Caco-2 (cell line): ENCODE measurements at regions not wholly inside any gene's neighbourhood (a gene's known extent, or its start where the extent isn't known, plus 50 kb on each side); places are given as distances from the start of the nearest gene placed in this dataset.

Experiments
- BruUV-seq: library from RNA; stranded (reverse); fragments of 400-500 nt; replicated peaks from 2 replicates; lab custom pipeline; 2021; lab: Mats Ljungman, UMichigan
- CTCF ChIA-PET: fragments of 300-600 bp; sonication (Branson Sonifier 250); formaldehyde crosslinking; loops from one replicate; lab custom pipeline; 2022; ENCODE audit warnings: antibody characterized with exemption; lab: Charles Lee
- POLR2A ChIA-PET: fragments of 300-600 bp; sonication (Branson Sonifier 250); formaldehyde crosslinking; loops from one replicate; lab custom pipeline; 2022; ENCODE audit warnings: antibody characterized with exemption; lab: Charles Lee
- DNase-seq, 2 experiments: peaks; one replicate each; pipeline versions ENCODE4 v3.0.0 to v3.0.0-alpha.2; 2020 to 2022
- H3K27me3 ChIP-seq: replicated peaks from 2 replicates; pipeline ENCODE4 v1.6.0; 2011; ENCODE audit warnings: low read length; ENCODE audit not compliant: control insufficient read depth, insufficient read depth
- H3K36me3 ChIP-seq: 2 replicates; pipeline ENCODE4 v1.5.1; 2011; ENCODE audit warnings: low read length; ENCODE audit not compliant: control insufficient read depth, insufficient read depth
- H3K4me1 ChIP-seq: fragments of 250-450 bp; sonication (Bioruptor Pico); 2 replicates; pipeline ENCODE4 v1.5.1; 2020; ENCODE audit warnings: mild to moderate bottlenecking
- H3K4me3 ChIP-seq: 2 replicates; pipeline ENCODE4 v1.5.1; 2011; ENCODE audit warnings: low read depth, mild to moderate bottlenecking, control low read depth, low read length
- H3K9me3 ChIP-seq: fragments of 250-450 bp; sonication (Bioruptor Pico); 2 replicates; pipeline ENCODE4 v1.5.1; 2020; ENCODE audit warnings: mild to moderate bottlenecking, moderate library complexity
- H3K27ac Mint-ChIP-seq: one replicate; pipeline ENCODE4 v1.8.0; 2022; ENCODE audit warnings: mixed read lengths; ENCODE audit not compliant: unreplicated experiment
- H3K27me3 Mint-ChIP-seq: one replicate; pipeline ENCODE4 v1.8.0; 2022; ENCODE audit warnings: mixed read lengths; ENCODE audit not compliant: insufficient read depth, unreplicated experiment
- H3K36me3 Mint-ChIP-seq: one replicate; pipeline ENCODE4 v1.8.0; 2022; ENCODE audit warnings: mild to moderate bottlenecking, mixed read lengths; ENCODE audit not compliant: insufficient read depth, unreplicated experiment
- H3K4me1 Mint-ChIP-seq: one replicate; pipeline ENCODE4 v1.8.0; 2022; ENCODE audit warnings: low read depth, mixed read lengths; ENCODE audit not compliant: unreplicated experiment
- H3K4me3 Mint-ChIP-seq: one replicate; pipeline ENCODE4 v1.8.0; 2022; ENCODE audit warnings: mild to moderate bottlenecking, moderate library complexity, mixed read lengths; ENCODE audit not compliant: unreplicated experiment
- H3K9me3 Mint-ChIP-seq: one replicate; pipeline ENCODE4 v1.8.0; 2022; ENCODE audit warnings: mixed read lengths; ENCODE audit not compliant: unreplicated experiment
- CTCF ChIP-seq, 2 experiments: fragments of 200-600 bp in 1 of 2; IDR thresholded peaks; 1 replicate in 1 of 2; 2 replicates in 1 of 2; pipeline versions ENCODE4 v1.5.1 to v1.8.0; 2011 to 2022; ENCODE audit warnings: antibody characterized with exemption in 1 of 2, control low read depth in 1 of 2, inconsistent platforms in 1 of 2, low read depth in 1 of 2, low read length in 1 of 2, mild to moderate bottlenecking in 1 of 2, moderate library complexity in 1 of 2; ENCODE audit not compliant: insufficient read depth in 1 of 2, severe bottlenecking in 1 of 2, unreplicated experiment in 1 of 2
- intact Hi-C: fragments of 100-400 bp; cut with micrococcal nuclease; formaldehyde crosslinking; loops from one replicate; pipeline ENCODE4 v1.10.0; 2022; ENCODE audit not compliant: unreplicated experiment

GRCh38 chr16:13743571-13743970, 176.4 kb upstream of the ERCC4 start:
- H3K36me3 Mint-ChIP-seq = no peaks in the 10 kb centered on the region
- H3K27me3 ChIP-seq = no peaks in the 10 kb centered on the region
- H3K4me1 ChIP-seq = no peaks in the 10 kb centered on the region
- no peak overlapping the region for H3K4me3 ChIP-seq
- intact Hi-C loops = no loop called here
- no peak overlapping the region for H3K27ac Mint-ChIP-seq
- ChIA-PET CTCF (interaction anchor here (0.6 kb wide), 1 partner anchor 1275 kb away, joined by 4 read pairs; no protein-coding TSS in a partner anchor), POLR2A (no interaction called here)
- H3K9me3 ChIP-seq = no peaks in the 10 kb centered on the region
- peaks cover 11% of the 10 kb centered on the region for H3K27me3 Mint-ChIP-seq
- no peaks in the 10 kb centered on the region for H3K36me3 ChIP-seq
- no peak overlapping the region for H3K4me3 Mint-ChIP-seq
- TF ChIP-seq CTCF (IDR thresholded peaks at IDR 0.05; ENCODE audit: insufficient read depth in 1 of 2, low read depth in 1 of 2, low read length in 1 of 2, severe bottlenecking in 1 of 2, unreplicated experiment in 1 of 2) = no peak
- H3K9me3 Mint-ChIP-seq = peaks cover 9% of the 10 kb centered on the region
- BruUV-seq = no TSS peak
- DNase-seq = no peak
- no peaks in the 10 kb centered on the region for H3K4me1 Mint-ChIP-seq

- ChIA-PET POLR2A (no interaction called here), CTCF (no interaction called here)
- Mint-ChIP-seq H3K9me3 (no peaks in the 10 kb centered on the region), H3K27ac (no peak overlapping the region), H3K27me3 (peaks cover 24% of the 10 kb centered on the region), H3K4me1 (no peaks in the 10 kb centered on the region), H3K36me3 (no peaks in the 10 kb centered on the region), H3K4me3 (no peak overlapping the region)
- Histone ChIP-seq H3K27me3 (no peaks in the 10 kb centered on the region), H3K36me3 (no peaks in the 10 kb centered on the region), H3K4me3 (no peak overlapping the region), H3K4me1 (no peaks in the 10 kb centered on the region), H3K9me3 (no peaks in the 10 kb centered on the region)
- intact Hi-C loops = no loop called here
- no peak for DNase-seq
- TF ChIP-seq CTCF (IDR thresholded peaks at IDR 0.05; ENCODE audit: insufficient read depth in 1 of 2, low read depth in 1 of 2, low read length in 1 of 2, severe bottlenecking in 1 of 2, unreplicated experiment in 1 of 2) = no peak
- BruUV-seq = no TSS peak
Observed at GRCh38 chr16:13756411-13757140, 163.4 kb upstream of the ERCC4 start.

- Mint-ChIP-seq H3K27me3 (peaks cover 7% of the 10 kb centered on the region), H3K36me3 (no peaks in the 10 kb centered on the region), H3K4me3 (no peak overlapping the region), H3K9me3 (no peaks in the 10 kb centered on the region), H3K4me1 (no peaks in the 10 kb centered on the region), H3K27ac (no peak overlapping the region)
- Histone ChIP-seq H3K27me3 (no peaks in the 10 kb centered on the region), H3K9me3 (no peaks in the 10 kb centered on the region), H3K4me1 (no peaks in the 10 kb centered on the region), H3K36me3 (no peaks in the 10 kb centered on the region), H3K4me3 (no peak overlapping the region)
- no peak for DNase-seq
- no TSS peak for BruUV-seq
- intact Hi-C loops = loop anchor here (5.0 to 10.0 kb wide), 2 partner anchors 352 to 869 kb away; no protein-coding TSS in a partner anchor
- ChIA-PET POLR2A (no interaction called here), CTCF (no interaction called here)
- no peak for TF ChIP-seq CTCF (IDR thresholded peaks at IDR 0.05; ENCODE audit: insufficient read depth in 1 of 2, low read depth in 1 of 2, low read length in 1 of 2, severe bottlenecking in 1 of 2, unreplicated experiment in 1 of 2)
Observed at GRCh38 chr16:13766334-13766733, 153.6 kb upstream of the ERCC4 start.
